ENCODE measurements at regions not wholly inside any gene's neighbourhood (a gene's known extent, or its start where the extent isn't known, plus 50 kb on each side); places are given as distances from the start of the nearest gene placed in this dataset.

GRCh38 chr1:198087831-198088230 lies 69.0 kb upstream of the NEK7 start:
- Histone ChIP-seq H3K9me3 (ENCODE audit: insufficient read depth, low read length, severe bottlenecking) (no peaks in the 10 kb centered on the region), H3K27me3 (ENCODE audit: insufficient read depth, low read length, poor library complexity) (no peaks in the 10 kb centered on the region), H4K20me1 (ENCODE audit: insufficient read depth, low read length) (no peaks in the 10 kb centered on the region), H3K79me2 (ENCODE audit: insufficient read depth, low read length) (no peaks in the 10 kb centered on the region), H3K36me3 (ENCODE audit: insufficient read depth, low read length) (no peaks in the 10 kb centered on the region), H2AFZ (ENCODE audit: low read depth, low read length) (no peak overlapping the region), H3K27ac (ENCODE audit: low read length) (no peak overlapping the region), H3K4me2 (ENCODE audit: insufficient read depth, low read length) (no peak overlapping the region), H3K4me1 (ENCODE audit: insufficient read depth, low read length) (peaks cover 8% of the 10 kb centered on the region), H3K4me3 (ENCODE audit: low read depth in 1 of 2, low read length in 2 of 2) (no peak overlapping the region), H3K9ac (ENCODE audit: low read depth, low read length) (no peak overlapping the region)
- ATAC-seq (ENCODE audit: insufficient read depth, low read depth) (no peak), DNase-seq (no peak)
- no peak for TF ChIP-seq CTCF (IDR thresholded peaks at IDR 0.05; ENCODE audit: borderline replicate concordance, extremely low read depth, low read length, poor library complexity, severe bottlenecking)

GRCh38 chr1:198088360-198089071 lies 68.3 kb upstream of the NEK7 start:
- Histone ChIP-seq H3K4me3 (ENCODE audit: low read depth in 1 of 2, low read length in 2 of 2) (no peak overlapping the region), H3K36me3 (ENCODE audit: insufficient read depth, low read length) (no peaks in the 10 kb centered on the region), H3K27ac (ENCODE audit: low read length) (peak overlapping the region; percentile 19; the same call in 1 of the 2 replicates), H4K20me1 (ENCODE audit: insufficient read depth, low read length) (no peaks in the 10 kb centered on the region), H3K79me2 (ENCODE audit: insufficient read depth, low read length) (no peaks in the 10 kb centered on the region), H3K4me1 (ENCODE audit: insufficient read depth, low read length) (peaks cover 8% of the 10 kb centered on the region), H3K9me3 (ENCODE audit: insufficient read depth, low read length, severe bottlenecking) (no peaks in the 10 kb centered on the region), H3K27me3 (ENCODE audit: insufficient read depth, low read length, poor library complexity) (no peaks in the 10 kb centered on the region), H3K4me2 (ENCODE audit: insufficient read depth, low read length) (no peak overlapping the region), H2AFZ (ENCODE audit: low read depth, low read length) (peak overlapping the region; percentile 23; the same call in 1 of the 2 replicates), H3K9ac (ENCODE audit: low read depth, low read length) (no peak overlapping the region)
- DNase-seq (peak; percentile 39), ATAC-seq (ENCODE audit: insufficient read depth, low read depth) (peak; percentile 82)
- TF ChIP-seq CTCF (IDR thresholded peaks at IDR 0.05; ENCODE audit: borderline replicate concordance, extremely low read depth, low read length, poor library complexity, severe bottlenecking), result peak; percentile 72
- no peak for TF ChIP-seq EZH2 (IDR thresholded peaks at IDR 0.05; ENCODE audit: borderline replicate concordance, low read depth, low read length, severe bottlenecking)

- Histone ChIP-seq H2AFZ (ENCODE audit: low read depth, low read length) (no peak overlapping the region), H3K36me3 (ENCODE audit: insufficient read depth, low read length) (no peaks in the 10 kb centered on the region), H3K27me3 (ENCODE audit: insufficient read depth, low read length, poor library complexity) (no peaks in the 10 kb centered on the region), H4K20me1 (ENCODE audit: insufficient read depth, low read length) (no peaks in the 10 kb centered on the region), H3K4me3 (ENCODE audit: low read depth in 1 of 2, low read length in 2 of 2) (no peak overlapping the region), H3K27ac (ENCODE audit: low read length) (no peak overlapping the region), H3K9me3 (ENCODE audit: insufficient read depth, low read length, severe bottlenecking) (no peaks in the 10 kb centered on the region), H3K9ac (ENCODE audit: low read depth, low read length) (no peak overlapping the region), H3K4me1 (ENCODE audit: insufficient read depth, low read length) (peaks cover 7% of the 10 kb centered on the region), H3K79me2 (ENCODE audit: insufficient read depth, low read length) (no peaks in the 10 kb centered on the region), H3K4me2 (ENCODE audit: insufficient read depth, low read length) (no peak overlapping the region)
- no peak for DNase-seq
- no peak for TF ChIP-seq EZH2 (IDR thresholded peaks at IDR 0.05; ENCODE audit: borderline replicate concordance, low read depth, low read length, severe bottlenecking)
- no peak for TF ChIP-seq CTCF (IDR thresholded peaks at IDR 0.05; ENCODE audit: borderline replicate concordance, extremely low read depth, low read length, poor library complexity, severe bottlenecking)
- ATAC-seq (ENCODE audit: insufficient read depth, low read depth), result no peak
These were observed 60.4 kb upstream of the NEK7 start for GRCh38 chr1:198096390-198096789.

Data from DND-41 (cell line).